ENCODE measurements at regions not wholly inside any gene's neighbourhood (a gene's known extent, or its start where the extent isn't known, plus 50 kb on each side); places are given as distances from the start of the nearest gene placed in this dataset.

- no peak overlapping the region for H3K4me3 ChIP-seq (ENCODE audit: low read length)
- no peak for TF ChIP-seq ZNF274 (IDR thresholded peaks at IDR 0.05; ENCODE audit: low read depth, low read length)
These were observed 665.5 kb downstream of the NYAP2 start for GRCh38 chr2:226064932-226065570.

GRCh38 chr2:226063704-226064440 lies 664.4 kb downstream of the NYAP2 start:
- no peak for TF ChIP-seq ZNF274 (IDR thresholded peaks at IDR 0.05; ENCODE audit: low read depth, low read length)
- no peak overlapping the region for H3K4me3 ChIP-seq (ENCODE audit: low read length)

- TF ChIP-seq ZNF274 (IDR thresholded peaks at IDR 0.05; ENCODE audit: low read depth, low read length) = no peak
- no peak overlapping the region for H3K4me3 ChIP-seq (ENCODE audit: low read length)
These were observed 660.6 kb downstream of the NYAP2 start for GRCh38 chr2:226059961-226060627.

DNA sequence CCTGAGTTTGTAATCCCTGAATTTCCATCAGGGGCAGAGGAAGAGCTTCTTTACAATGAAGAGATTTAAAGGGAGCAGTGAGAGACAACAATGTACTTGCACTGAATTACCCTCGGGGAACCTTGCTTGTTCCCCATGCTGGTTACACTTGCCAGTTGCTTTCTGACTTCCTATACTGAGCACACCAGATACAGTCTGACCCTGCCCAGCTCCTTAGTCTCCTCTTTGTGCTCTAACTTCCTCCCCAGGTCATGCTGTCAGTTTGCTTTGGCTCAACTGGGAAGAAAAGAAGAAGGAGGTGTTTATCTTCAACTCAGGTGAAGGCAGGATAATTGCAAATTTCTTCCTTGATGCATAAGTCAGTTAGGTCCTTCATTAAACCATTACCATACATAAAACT lies 658.4 kb downstream of the NYAP2 start:
- no peak for TF ChIP-seq ZNF274 (IDR thresholded peaks at IDR 0.05; ENCODE audit: low read depth, low read length)
- no peak overlapping the region for H3K4me3 ChIP-seq (ENCODE audit: low read length)

GRCh38 chr2:226057365-226057764 lies 657.9 kb downstream of the NYAP2 start:
- TF ChIP-seq ZNF274 (IDR thresholded peaks at IDR 0.05; ENCODE audit: low read depth, low read length) = no peak
- H3K4me3 ChIP-seq (ENCODE audit: low read length) = no peak overlapping the region

GRCh38 chr2:226052772-226053416 lies 653.4 kb downstream of the NYAP2 start:
- TF ChIP-seq ZNF274 (IDR thresholded peaks at IDR 0.05; ENCODE audit: low read depth, low read length) = no peak
- no peak overlapping the region for H3K4me3 ChIP-seq (ENCODE audit: low read length)

GRCh38 chr2:226050822-226051221 lies 651.3 kb downstream of the NYAP2 start:
- no peak overlapping the region for H3K4me3 ChIP-seq (ENCODE audit: low read length)
- TF ChIP-seq ZNF274 (IDR thresholded peaks at IDR 0.05; ENCODE audit: low read depth, low read length) = no peak

DNA sequence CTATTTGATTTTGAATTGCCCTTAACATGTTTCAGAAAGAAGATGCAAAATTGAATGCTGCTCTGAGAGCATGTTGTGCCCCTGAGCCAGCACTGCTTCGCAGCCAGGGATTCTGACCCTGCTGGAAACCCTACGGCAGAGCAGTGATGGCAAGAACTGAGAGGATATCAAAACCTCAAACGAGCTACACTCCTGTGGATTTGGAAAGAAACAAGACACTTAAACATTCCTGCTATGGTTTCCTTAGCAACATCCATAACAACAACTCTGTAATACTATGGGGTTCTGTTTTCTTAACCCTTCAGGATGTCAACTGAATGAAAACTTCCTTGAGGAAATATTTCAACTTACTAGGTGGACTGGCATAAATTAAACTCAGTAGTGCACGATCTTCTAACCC lies 649.1 kb downstream of the NYAP2 start:
- TF ChIP-seq ZNF274 (IDR thresholded peaks at IDR 0.05; ENCODE audit: low read depth, low read length) = no peak
- H3K4me3 ChIP-seq (ENCODE audit: low read length) = no peak overlapping the region

- TF ChIP-seq ZNF274 (IDR thresholded peaks at IDR 0.05; ENCODE audit: low read depth, low read length) = no peak
- H3K4me3 ChIP-seq (ENCODE audit: low read length) = no peak overlapping the region
These were observed 645.6 kb downstream of the NYAP2 start for GRCh38 chr2:226045080-226045479.

GRCh38 chr2:226040344-226040900 lies 640.9 kb downstream of the NYAP2 start:
- no peak overlapping the region for H3K4me3 ChIP-seq (ENCODE audit: low read length)
- no peak for TF ChIP-seq ZNF274 (IDR thresholded peaks at IDR 0.05; ENCODE audit: low read depth, low read length)

GRCh38 chr2:226037526-226037925 lies 638.0 kb downstream of the NYAP2 start:
- no peak overlapping the region for H3K4me3 ChIP-seq (ENCODE audit: low read length)
- TF ChIP-seq ZNF274 (IDR thresholded peaks at IDR 0.05; ENCODE audit: low read depth, low read length) = no peak

DNA sequence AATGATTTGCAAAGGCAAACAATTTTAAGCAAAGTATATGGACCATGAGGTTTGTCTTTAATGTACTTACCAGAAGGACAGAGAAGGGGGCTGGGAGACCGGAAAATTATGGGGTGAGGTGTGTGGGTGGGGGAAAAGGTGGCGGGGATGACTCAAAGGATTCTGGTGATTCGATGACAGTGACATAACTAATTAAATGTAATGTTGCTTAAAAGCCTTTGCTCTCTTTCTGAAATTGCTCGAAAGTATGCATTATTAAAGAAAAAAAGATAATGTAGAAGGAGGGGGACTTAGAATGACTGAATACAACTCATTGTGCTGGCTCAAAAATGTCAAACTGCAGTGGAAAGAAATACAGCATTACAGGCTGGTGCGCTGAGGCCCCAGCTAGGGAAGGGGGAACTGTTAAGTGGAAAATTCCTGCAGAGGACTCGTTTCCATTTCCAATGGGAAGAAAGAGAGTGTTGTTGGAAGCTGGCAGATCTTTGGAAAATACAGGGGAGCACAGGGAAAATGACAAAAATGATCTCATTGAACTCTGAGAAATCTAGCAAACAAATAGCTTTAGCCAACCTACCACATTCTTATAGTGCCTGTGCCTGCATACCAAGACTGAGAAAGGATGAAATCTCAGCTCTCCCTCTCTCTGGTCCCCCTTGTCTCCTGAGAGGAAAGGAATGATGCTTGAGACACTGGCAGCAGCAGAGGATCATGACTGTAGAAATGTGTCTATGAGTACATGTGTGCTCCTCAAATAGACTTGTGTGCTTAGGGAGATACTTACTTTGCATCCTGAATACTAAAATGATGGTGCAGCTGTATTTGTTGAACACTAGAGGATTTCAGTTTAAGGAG lies 632.4 kb downstream of the NYAP2 start:
- no peak for TF ChIP-seq ZNF274 (IDR thresholded peaks at IDR 0.05; ENCODE audit: low read depth, low read length)
- H3K4me3 ChIP-seq (ENCODE audit: low read length) = no peak overlapping the region

Data from GM08714 (cell line).